ENCODE measurements at regions not wholly inside any gene's neighbourhood (a gene's known extent, or its start where the extent isn't known, plus 50 kb on each side); places are given as distances from the start of the nearest gene placed in this dataset.

DNA sequence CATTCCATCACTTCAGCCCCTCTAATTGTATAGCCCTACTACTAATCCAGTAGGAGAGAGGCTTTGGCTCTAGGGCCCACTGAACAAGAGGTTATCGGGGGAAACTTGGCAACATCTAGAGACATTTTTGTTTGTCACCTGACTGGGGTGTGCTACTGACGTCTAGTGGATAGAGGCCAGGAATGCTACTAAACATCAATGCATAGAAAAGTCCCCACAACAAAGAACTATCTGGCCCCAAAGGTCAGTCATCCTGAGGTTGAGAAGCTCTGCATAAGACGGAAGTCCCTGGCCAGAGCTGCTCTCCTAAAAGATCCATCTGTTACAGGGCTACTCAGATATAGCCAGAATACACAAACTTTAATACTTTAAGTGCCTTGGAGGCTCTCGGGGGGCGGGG, 570.6 kb upstream of the KLF4 start:
- 86% methylated on average over 5 of the region's 5 CpGs for WGBS
- DNase-seq (ENCODE audit: low spot score): no peak
- Histone ChIP-seq H3K27me3 (ENCODE audit: control insufficient read depth in 4 of 4, insufficient read depth in 4 of 4, low read length in 3 of 4) (no peaks in the 10 kb centered on the region), H3K4me1 (ENCODE audit: control insufficient read depth in 4 of 4, insufficient read depth in 4 of 4, low read length in 3 of 4) (no peaks in the 10 kb centered on the region), H3K9me3 (ENCODE audit: control insufficient read depth in 4 of 4, low read length in 3 of 4) (no peaks in the 10 kb centered on the region), H3K36me3 (ENCODE audit: control insufficient read depth in 4 of 4, insufficient read depth in 3 of 4, low read depth in 1 of 4, low read length in 3 of 4) (no peaks in the 10 kb centered on the region), H3K9ac (ENCODE audit: low read depth in 1 of 2, low read length in 2 of 2) (no peak overlapping the region), H3K27ac (ENCODE audit: low read depth in 1 of 2, low read length in 2 of 2) (no peak overlapping the region), H3K4me3 (ENCODE audit: low read depth in 1 of 3, low read length in 3 of 3) (no peak overlapping the region)
- TF ChIP-seq NR2F2 (IDR thresholded peaks at IDR 0.05) (no peak), FOXA1 (IDR thresholded peaks at IDR 0.05) (no peak), GABPA (IDR thresholded peaks at IDR 0.05 in 1 of 2, conservative IDR thresholded peaks at IDR 0.05 in 1 of 2) (no peak), TAF1 (conservative IDR thresholded peaks at IDR 0.05) (no peak), SP1 (IDR thresholded peaks at IDR 0.05) (no peak), EGR1 (IDR thresholded peaks at IDR 0.05; ENCODE audit: low read depth in 2 of 2) (no peak), HNF4A (conservative IDR thresholded peaks at IDR 0.05) (no peak), JUND (IDR thresholded peaks at IDR 0.05) (no peak), HNF4G (IDR thresholded peaks at IDR 0.05) (no peak)
- TF ChIP-seq, protein P1, sequence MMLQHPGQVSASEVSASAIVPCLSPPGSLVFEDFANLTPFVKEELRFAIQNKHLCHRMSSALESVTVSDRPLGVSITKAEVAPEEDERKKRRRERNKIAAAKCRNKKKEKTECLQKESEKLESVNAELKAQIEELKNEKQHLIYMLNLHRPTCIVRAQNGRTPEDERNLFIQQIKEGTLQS (IDR thresholded peaks at IDR 0.05): no peak

DNA sequence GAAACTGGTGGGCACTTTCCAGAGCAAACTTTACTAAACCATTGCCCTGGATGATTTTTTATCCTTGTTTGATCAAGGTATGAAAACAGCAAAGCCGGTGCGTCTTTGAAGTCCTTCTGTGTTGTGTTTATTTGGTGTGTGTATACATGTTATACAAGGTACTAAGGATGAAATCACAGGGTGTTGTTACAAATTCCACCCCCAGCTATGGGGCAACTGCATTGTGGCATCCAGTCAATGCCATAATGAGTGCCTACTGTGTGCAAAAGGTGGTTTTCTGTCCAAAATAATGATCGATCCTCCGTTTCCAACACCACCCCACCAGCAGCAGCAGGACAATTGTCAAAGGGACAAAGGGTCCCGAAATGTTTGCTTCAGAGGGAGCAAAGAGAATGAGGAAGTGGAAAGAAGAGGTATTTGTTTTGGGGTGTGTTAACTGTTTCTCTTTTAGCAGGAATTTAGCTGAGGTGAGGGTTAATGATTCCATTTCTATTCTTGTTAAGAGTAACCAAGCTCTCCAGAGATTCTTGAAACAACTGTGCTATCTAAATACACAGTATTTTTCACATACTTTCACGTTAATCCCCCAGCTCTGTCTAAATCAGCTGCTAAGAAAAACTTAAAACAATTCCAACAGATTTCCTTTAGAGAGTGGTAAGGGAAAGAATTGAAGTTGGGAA, 568.7 kb upstream of the KLF4 start:
- no peaks in the 10 kb centered on the region for H3K9me3 ChIP-seq (ENCODE audit: control insufficient read depth in 4 of 4, low read length in 3 of 4)
- no peak for DNase-seq (ENCODE audit: low spot score)
- H3K36me3 ChIP-seq (ENCODE audit: control insufficient read depth in 4 of 4, insufficient read depth in 3 of 4, low read depth in 1 of 4, low read length in 3 of 4): no peaks in the 10 kb centered on the region
- no peak overlapping the region for H3K27ac ChIP-seq (ENCODE audit: low read depth in 1 of 2, low read length in 2 of 2)
- TF ChIP-seq RAD21 (IDR thresholded peaks at IDR 0.05) (no peak), EGR1 (IDR thresholded peaks at IDR 0.05; ENCODE audit: low read depth in 2 of 2) (no peak), FOXA1 (IDR thresholded peaks at IDR 0.05) (no peak), JUND (IDR thresholded peaks at IDR 0.05) (no peak), YY1 (IDR thresholded peaks at IDR 0.05) (no peak), FOXA2 (IDR thresholded peaks at IDR 0.05) (no peak), HNF4G (IDR thresholded peaks at IDR 0.05) (no peak)
- TF ChIP-seq, protein P2, sequence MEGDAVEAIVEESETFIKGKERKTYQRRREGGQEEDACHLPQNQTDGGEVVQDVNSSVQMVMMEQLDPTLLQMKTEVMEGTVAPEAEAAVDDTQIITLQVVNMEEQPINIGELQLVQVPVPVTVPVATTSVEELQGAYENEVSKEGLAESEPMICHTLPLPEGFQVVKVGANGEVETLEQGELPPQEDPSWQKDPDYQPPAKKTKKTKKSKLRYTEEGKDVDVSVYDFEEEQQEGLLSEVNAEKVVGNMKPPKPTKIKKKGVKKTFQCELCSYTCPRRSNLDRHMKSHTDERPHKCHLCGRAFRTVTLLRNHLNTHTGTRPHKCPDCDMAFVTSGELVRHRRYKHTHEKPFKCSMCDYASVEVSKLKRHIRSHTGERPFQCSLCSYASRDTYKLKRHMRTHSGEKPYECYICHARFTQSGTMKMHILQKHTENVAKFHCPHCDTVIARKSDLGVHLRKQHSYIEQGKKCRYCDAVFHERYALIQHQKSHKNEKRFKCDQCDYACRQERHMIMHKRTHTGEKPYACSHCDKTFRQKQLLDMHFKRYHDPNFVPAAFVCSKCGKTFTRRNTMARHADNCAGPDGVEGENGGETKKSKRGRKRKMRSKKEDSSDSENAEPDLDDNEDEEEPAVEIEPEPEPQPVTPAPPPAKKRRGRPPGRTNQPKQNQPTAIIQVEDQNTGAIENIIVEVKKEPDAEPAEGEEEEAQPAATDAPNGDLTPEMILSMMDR (IDR thresholded peaks at IDR 0.05; ENCODE audit: low read depth, low read length, missing input control): no peak
- TF ChIP-seq, protein P3, sequence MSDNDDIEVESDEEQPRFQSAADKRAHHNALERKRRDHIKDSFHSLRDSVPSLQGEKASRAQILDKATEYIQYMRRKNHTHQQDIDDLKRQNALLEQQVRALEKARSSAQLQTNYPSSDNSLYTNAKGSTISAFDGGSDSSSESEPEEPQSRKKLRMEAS (IDR thresholded peaks at IDR 0.05): no peak
- TF ChIP-seq, protein P4, sequence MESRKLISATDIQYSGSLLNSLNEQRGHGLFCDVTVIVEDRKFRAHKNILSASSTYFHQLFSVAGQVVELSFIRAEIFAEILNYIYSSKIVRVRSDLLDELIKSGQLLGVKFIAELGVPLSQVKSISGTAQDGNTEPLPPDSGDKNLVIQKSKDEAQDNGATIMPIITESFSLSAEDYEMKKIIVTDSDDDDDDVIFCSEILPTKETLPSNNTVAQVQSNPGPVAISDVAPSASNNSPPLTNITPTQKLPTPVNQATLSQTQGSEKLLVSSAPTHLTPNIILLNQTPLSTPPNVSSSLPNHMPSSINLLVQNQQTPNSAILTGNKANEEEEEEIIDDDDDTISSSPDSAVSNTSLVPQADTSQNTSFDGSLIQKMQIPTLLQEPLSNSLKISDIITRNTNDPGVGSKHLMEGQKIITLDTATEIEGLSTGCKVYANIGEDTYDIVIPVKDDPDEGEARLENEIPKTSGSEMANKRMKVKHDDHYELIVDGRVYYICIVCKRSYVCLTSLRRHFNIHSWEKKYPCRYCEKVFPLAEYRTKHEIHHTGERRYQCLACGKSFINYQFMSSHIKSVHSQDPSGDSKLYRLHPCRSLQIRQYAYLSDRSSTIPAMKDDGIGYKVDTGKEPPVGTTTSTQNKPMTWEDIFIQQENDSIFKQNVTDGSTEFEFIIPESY (IDR thresholded peaks at IDR 0.05): no peak
- TF ChIP-seq, protein P5, sequence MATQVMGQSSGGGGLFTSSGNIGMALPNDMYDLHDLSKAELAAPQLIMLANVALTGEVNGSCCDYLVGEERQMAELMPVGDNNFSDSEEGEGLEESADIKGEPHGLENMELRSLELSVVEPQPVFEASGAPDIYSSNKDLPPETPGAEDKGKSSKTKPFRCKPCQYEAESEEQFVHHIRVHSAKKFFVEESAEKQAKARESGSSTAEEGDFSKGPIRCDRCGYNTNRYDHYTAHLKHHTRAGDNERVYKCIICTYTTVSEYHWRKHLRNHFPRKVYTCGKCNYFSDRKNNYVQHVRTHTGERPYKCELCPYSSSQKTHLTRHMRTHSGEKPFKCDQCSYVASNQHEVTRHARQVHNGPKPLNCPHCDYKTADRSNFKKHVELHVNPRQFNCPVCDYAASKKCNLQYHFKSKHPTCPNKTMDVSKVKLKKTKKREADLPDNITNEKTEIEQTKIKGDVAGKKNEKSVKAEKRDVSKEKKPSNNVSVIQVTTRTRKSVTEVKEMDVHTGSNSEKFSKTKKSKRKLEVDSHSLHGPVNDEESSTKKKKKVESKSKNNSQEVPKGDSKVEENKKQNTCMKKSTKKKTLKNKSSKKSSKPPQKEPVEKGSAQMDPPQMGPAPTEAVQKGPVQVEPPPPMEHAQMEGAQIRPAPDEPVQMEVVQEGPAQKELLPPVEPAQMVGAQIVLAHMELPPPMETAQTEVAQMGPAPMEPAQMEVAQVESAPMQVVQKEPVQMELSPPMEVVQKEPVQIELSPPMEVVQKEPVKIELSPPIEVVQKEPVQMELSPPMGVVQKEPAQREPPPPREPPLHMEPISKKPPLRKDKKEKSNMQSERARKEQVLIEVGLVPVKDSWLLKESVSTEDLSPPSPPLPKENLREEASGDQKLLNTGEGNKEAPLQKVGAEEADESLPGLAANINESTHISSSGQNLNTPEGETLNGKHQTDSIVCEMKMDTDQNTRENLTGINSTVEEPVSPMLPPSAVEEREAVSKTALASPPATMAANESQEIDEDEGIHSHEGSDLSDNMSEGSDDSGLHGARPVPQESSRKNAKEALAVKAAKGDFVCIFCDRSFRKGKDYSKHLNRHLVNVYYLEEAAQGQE (IDR thresholded peaks at IDR 0.05): no peak
- peaks cover 0 to 3% (median 0%) of the 10 kb centered on the region in 4 donors for H3K27me3 ChIP-seq (ENCODE audit: control insufficient read depth in 4 of 4, insufficient read depth in 4 of 4, low read length in 3 of 4)
- H3K9ac ChIP-seq (ENCODE audit: low read depth in 1 of 2, low read length in 2 of 2): no peak overlapping the region
- no peak overlapping the region for H3K4me3 ChIP-seq (ENCODE audit: low read depth in 1 of 3, low read length in 3 of 3)
- 54% methylated on average over 6 of the region's 6 CpGs for WGBS
- no peaks in the 10 kb centered on the region for H3K4me1 ChIP-seq (ENCODE audit: control insufficient read depth in 4 of 4, insufficient read depth in 4 of 4, low read length in 3 of 4)
